GM21786 (cell line): ENCODE measurements at regions not wholly inside any gene's neighbourhood (a gene's known extent, or its start where the extent isn't known, plus 50 kb on each side); places are given as distances from the start of the nearest gene placed in this dataset.
A peak's percentile ranks its signal among the peaks of the same experiment; 100 is the strongest.

Experiments
- ATAC-seq: cut with Tn5 transposase; IDR thresholded peaks from one replicate; pipeline ENCODE4 v1.9.1; 2021; ENCODE audit not compliant: unreplicated experiment

DNA sequence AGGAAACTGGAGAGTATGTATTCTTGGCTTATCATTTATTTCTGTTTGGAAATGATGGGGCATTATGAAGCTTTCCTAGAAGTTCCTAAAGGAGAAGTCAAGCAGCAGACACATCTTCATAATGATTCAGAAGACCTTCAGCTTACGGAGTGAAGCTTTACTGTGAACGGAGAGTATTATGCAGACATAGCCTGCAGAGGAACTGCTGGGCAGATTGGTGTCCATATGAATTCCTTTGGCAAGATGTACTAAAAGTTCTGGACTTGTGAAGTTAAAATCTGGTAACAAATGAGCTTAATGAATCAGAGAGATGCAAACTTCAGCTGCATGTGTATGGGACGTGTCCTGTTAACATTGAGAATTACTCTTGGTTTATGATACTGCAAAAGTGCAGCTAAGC, 60.1 kb downstream of the NABP1 start:
- no peak for ATAC-seq

DNA sequence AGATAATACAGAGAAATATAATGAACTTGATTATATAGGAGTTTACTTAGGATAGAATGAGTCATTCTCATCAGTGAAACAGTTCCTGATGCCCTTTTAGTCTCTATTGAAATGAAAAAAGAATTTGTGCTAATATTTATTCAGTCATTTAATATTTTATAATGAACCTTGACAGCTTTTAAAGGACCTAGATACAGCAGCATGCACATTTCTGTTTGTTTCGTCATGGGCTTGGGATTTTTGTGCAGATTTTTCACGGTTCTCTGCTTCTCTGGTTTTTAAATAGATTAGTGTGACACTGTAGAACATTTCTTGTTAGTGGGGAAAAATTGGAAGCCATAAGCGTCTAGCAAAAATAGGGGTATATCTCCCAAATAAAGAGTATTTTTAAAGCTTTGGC, 60.7 kb downstream of the NABP1 start:
- ATAC-seq, result no peak

DNA sequence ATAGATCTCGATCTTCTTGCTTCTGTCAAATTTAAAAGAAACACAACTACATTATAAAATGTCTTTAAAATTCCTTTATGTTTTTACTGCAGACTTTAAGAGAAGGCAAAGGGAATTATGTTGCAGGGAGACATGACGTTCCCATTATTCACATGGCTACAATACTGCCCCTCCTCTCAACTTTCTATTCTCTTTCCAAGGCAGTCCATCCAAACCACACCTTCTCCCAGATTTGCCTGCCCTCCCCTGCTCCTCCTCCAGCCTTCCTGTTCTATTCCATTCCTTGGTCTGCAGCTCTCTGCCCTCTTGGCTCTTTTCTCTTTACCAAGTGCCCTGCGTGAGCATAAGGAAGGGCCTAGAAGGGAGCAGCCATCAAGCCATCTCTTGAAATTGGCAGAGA, 61.3 kb downstream of the NABP1 start:
- ATAC-seq, result no peak

DNA sequence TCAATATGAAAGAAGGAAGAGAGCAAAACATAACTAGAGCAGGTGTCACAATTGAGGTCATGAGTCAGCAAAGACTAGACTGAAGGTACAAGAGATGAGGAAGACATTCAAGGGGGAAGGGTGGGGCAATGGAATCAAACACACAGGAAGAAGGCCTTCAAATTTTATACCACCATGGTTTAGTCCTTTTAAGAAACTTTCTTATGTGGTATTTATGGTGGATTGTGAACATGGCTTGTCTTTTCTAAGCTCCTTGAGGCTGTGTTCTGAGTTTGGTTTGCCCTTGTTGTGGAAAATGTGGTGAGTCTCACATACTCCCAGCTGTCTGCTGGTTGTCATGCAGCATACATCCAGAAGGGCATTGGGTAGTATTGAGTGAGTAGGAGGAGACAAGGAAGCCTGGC, 62.1 kb downstream of the NABP1 start:
- peak; percentile 93 for ATAC-seq

DNA sequence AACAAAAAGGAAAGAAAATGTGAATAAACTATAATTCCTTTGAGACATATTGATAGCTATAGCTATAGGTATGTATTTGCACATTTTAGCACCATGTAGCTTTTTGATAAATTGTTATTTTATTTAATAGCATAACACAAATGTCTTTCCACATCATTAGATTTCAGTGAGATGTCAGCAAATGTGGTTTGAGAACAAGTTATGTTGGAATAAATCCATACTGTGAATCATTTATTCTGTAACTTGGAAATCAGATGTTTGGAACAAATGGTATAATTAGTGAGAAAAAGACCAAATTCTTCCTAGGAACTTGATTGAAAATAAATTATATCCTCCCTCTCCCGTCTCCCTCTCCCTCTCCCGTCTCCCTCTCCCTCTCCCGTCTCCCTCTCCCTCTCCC, 62.8 kb downstream of the NABP1 start:
- no peak for ATAC-seq

DNA sequence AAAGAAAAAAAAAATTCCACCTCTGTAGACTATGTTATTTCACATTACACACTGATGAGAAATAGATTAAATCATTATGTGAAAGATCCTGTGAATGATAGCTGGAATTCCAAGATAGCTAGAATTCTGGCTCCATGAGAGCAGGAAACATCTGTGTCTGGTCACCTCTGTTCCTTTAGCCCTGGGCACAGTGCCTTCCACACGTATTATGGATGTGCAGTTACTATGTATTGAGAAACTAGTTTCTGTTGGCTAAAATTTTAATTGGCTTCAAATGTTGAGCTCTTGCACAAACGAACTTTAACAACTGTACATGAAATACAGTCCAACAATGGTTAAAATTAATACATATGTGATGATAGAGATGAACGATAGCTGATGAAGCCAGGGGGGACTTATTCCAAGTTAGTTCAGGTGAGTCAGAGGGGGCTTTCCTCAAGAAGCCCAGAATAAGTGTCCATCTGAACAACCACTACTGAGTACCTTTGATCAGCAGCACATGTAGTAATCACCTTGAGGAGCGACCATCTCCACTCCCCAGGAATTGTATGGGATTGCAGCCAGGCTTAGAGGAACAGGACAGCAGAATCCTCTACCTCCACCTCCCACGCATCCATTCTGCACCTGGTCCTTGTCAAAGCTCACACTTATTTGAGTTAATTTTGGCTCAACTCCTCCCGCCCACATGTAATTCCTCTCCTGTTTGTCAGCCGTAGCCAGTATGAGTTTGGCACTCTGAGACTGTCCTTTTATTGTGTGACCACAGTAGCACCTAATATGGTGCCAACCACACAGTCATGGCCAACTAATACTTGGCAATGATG, 68.6 kb downstream of the NABP1 start:
- ATAC-seq, result no peak

DNA sequence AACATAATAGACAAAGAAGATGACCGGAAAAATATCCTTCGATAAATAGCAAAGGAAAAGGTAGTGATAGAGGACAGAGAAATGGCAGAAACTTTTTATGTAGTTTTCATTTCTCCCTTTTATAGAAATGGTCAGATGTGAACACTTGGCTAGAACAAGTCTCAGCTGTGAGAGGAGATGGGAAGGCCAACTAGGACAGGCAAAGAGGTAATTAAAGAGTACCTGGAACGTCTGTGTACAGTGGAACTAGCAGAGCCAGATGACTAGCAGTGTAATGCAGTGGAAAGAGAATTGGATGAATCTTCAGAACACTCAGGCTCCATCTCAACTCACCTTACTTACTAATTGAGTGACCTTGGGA, 69.2 kb downstream of the NABP1 start:
- ATAC-seq, result no peak

DNA sequence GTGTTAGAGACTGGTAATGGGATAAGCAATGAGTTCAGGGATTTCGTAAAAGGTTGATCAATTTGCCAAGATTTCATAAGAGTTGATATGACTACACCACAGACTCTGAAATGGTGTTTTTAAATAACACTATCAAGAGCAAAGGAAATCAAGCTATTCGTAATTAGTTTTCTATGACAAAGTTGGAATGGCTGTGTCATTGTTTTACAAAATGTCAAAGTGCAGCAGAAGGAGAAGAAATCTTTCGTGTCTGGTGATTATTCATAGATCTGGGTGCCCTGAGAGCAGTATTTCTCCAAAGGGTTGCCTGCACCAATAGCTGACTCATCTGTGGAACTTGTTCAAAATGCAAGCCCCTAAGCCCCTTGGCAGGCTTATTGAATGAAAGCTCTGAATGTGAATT, 70.1 kb downstream of the NABP1 start:
- peak; percentile 22 for ATAC-seq

DNA sequence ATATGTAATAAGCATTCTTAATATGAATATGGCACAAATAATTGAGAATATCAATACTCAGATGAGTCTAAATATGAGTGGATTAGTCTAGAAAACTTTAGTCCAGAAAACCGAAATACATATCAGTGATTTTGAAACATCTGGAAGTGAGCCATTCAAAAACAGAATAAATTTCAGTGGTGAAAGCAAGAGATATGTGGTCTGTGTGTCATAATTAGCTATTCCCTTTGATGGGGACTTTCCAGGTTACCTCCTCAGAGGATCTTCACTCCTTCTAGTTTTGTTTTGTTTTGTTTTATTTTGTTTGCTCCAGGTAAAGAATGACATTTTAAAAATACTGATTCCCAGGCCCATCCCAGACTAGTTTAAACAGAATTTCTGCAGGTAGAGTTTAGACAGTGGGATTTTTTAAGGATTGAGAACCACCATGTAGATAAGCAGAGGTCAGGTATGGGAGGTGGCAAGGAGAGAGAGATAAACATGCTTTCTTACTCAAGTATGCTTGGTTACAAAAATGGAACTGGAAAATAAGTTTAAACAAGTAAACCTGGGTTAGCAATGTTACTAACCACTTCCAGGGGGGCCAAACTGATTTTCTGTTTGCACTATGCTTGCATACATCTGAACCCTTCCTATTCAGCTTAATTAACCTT, 70.7 kb downstream of the NABP1 start:
- ATAC-seq, result peak; percentile 76

DNA sequence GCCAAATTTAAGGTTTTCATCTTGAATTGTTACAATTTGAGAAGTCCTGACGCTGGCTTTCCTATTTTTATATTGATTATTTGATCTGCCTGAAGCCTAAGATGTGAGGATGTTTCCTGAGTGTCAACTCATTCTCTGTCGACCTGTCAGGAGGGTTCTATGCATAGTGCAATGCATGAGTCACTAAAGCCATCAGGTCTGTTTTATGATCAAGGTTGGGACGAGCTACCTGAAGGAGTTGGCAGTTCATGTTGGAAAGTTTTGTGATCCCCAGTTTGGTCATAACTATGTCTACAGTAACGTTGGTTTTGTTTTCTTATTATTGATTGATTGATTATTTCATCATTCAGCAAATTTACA, 71.2 kb downstream of the NABP1 start:
- ATAC-seq, result peak; percentile 8

DNA sequence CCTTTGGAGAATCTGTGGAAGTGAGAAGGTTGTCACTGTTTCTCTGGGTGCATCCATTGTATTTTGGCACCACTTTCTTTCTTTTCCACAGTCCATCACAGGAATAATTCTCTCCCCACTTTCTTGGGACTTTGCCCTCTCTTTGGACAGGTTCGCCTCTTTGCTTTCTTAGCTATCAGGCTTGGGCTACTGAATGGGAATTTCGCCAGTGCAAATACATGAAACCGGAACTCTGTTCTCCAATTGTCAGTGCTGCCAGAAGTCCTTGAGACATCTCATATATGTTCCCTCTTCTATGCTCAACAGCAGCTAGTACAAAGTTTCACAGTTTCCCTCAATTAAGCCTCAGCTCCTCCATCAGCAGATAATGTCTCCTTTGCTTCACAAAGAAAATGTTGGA, 76.2 kb downstream of the NABP1 start:
- ATAC-seq, result no peak

DNA sequence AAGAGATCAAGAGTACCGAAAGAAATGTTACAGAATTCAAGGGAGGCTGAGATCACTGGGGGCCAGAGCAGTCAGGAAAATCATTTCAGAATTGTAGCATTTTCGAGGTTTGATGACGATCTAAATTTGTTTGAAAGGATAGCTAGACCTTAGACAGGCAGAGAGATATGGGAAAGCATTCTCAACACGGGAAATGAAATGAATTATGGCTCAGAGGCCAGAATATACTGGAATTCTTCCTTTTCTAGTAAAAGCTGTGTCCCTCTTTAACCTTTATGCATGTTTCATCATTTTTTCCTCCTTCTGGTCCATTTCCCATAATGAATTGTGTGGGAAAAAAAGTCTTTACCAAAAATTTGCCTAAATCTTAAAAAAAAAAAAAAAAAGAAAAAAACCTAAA, 78.8 kb downstream of the NABP1 start:
- no peak for ATAC-seq

DNA sequence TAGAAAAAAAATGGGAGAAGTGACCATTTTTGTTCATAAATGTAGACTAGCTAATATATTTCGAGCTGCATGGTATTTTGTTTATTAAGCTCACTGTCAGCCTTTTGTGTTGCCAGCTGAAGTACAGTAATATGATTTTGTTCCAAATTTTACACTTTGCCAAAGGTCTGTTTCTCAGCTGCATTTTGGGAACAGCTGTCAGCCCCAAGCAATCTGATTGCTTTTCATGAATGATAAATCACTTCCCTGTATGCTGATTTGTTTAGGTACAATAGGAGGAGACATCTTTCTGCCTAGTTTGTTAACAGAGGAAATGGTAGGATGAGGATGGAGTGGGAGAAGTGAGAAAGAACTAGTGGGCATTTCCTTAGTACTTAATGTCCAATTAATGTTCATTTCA, 79.3 kb downstream of the NABP1 start:
- no peak for ATAC-seq

DNA sequence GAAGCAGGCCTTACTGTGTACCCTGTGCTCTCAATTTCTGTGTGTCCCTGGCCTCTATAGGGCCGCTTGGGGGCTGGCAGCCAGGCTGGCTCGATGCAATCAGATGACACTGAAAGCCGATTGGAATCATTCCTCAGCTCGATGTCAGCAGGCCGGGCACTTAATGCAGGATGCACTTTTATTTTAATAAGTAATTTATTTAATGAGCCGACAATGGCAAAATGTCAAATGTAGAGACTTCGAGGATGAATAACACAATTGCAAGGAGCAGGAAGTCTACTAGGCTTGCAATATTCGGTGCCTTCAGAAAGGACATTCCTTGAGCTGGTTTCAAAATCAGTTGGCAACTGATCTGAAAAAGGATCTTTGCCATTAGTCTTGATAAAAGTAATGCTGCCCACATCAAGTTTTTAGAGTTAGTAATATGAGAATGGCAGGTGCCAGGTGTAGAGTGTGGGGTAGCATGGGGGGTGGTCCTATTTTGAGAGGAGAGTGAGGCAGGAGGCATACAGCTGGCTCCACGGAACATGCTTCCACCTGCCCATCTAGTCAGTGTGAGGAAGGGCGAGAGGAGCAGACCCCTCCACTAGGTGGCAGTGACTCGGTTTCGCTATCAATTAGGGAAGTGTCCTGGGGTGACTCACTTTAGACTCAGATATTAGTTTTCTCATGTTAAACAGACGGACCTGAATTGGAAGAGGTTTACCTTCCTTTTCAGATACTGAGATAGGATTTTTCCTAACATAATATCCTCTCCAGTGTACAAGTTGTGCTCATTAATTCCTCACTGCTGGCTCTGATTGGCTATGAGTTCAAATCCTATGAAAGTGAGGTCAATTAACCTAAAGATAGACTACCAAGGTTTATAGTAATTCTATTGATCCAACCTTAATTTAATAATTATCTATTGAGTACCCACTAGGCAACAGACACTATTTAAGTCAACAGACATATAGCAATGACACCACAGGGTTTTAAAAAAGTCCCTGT, 80.9 kb downstream of the NABP1 start:
- peak; percentile 100 for ATAC-seq

DNA sequence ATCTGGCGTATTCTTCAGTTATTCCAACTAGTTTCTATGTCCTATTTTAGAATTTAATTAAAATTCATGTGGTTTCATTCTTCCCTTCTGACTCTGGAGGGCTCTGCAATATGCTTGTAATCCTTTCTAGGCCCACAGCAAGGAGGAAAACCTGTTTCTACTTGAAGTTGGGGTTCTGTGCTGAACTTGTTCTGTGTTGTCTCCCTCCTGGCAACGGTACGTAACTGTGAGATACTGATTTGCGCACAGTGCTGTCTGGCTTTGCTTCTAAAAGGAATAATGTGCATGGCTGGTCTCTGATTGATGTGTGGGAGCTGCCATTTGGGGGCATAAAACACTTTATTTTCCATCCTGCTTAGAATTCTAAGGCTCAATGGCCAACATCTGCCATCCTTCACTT, 81.7 kb downstream of the NABP1 start:
- no peak for ATAC-seq

DNA sequence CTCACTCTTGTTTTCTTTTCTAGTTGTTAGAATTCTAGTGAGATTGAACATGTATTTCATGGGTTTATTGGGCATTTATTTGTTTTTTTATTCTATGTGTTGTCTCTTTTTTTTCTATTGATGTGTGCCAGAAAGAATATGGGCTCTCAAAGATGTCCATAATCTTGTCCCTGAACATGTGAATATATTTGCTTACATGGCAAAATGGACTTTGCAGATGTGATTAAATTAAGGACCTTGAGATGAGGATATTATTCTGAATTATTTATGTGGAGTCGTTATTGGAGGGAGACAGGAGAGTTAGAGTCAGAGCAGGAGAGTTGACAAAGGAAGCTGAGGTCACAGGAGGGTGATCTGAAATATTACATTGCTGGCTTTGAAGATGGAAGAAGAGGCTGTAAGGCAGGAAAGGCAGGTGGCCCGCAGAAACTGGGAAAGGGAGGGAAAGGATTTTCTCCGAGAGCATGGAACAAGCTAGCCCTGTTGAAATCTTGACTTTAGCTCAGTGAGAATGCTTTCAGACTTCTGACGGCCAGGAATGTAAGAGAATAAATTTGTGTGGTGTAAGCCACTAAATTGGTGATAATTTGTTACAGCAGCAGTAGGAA, 82.8 kb downstream of the NABP1 start:
- ATAC-seq, result no peak

DNA sequence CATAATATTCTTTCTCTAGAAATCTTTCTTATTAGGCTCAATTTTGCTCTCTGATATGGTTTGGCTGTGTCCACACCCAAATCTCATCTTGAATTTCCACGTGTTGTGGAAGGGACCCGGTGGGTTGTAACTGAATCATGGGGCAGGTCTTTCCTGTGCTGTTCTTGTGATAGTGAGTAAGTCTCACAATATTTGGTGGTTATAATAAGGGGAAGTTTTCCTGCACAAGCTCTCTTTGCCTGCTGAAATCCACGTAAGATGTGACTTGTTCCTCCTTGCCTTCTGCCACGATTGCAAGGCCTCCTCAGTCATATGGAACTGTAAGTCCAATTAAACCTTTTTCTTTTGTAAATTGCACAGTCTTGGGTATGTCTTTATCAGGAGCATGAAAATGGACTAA, 73.8 kb downstream of the CAVIN2 start:
- ATAC-seq, result no peak

DNA sequence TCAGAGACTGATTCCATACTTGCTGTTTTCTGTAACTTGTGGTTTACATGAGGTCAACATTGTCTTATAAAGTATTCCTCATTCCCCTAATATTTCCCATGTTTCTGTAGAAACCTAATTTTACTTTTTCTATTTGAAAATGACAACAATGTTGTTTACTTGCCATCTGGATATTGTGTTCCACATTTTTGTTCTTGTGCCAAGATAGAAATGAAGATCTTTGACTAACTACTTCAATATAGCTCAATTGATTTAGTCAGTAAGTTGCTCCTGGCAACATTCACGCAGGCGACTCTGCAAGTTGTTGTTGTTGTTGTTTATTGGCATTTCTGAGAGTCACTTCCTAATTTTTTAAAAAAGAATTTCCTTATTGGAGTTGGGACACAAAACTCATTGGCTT, 69.5 kb downstream of the CAVIN2 start:
- no peak for ATAC-seq

DNA sequence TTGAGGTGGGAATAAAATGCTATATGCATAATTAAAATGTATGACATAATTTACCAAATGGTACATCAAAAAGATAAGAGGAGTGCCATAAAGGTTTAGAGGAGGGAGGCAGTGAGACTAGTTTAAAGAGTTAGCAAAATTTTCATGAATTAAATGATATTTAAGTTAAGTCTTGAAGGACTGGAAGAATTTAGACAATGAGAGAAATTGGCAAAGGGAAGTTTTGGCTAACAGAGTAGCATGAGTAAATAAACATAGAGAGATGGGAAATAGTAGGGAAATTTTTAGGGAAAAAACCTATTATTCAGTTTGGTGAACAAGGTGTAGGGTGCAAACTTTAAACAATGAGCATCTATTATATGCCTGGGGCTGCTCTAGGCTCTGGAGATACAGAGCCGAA, 68.8 kb downstream of the CAVIN2 start:
- no peak for ATAC-seq

DNA sequence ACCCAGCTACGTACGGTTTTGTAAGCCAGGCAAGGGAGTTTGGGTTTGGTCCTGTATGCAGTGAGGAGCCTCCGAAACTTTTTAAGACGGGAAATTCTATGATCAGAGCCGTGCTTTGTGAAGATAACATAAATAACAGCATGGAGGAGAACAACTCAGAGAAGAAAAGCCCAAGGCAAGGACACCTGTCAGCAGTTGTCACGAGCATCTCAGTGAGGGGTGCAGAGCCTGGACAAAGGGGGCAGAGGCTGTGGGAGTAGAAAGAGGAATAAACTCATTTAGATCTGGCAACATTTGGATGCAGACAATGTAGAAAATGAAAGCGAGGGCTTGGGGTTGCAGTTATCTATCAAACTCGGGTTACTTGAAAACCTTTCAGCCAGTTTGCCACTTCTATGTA, 64.5 kb downstream of the CAVIN2 start:
- no peak for ATAC-seq

DNA sequence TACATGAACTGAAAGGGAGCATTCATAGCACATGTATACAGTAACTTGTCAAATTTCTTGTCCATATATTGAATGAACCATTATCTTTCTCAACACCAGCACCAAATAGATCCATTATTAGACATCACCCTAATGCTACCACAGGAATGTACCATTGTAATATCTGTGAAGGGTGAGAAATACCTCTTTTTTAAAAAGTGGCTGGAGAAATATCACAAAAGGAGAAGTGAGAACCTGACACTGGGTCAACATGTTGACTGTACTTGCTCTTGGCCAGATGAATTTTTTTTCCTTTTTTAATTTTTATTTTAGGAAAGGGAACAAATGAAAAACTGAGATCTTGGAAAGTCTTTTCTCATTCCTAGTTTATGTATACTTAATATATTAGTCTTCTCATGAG, 63.5 kb downstream of the CAVIN2 start:
- peak; percentile 82 for ATAC-seq
